CD8-positive, alpha-beta memory T cell (primary cell): ENCODE measurements at regions not wholly inside any gene's neighbourhood (a gene's known extent, or its start where the extent isn't known, plus 50 kb on each side); places are given as distances from the start of the nearest gene placed in this dataset.
A peak's percentile ranks its signal among the peaks of the same experiment; 100 is the strongest.
"Not testable (repeated sequence)": the region's sequence is repeated elsewhere in the genome, so short reads cannot be mapped to it uniquely, and the experiment has no call there.

Source experiments
- CTCF ChIA-PET: fragments of 350-600 bp; sonication (Branson Sonifier 250); formaldehyde crosslinking; loops from one replicate; lab custom pipeline; 2021; ENCODE audit warnings: antibody characterized with exemption; lab: Charles Lee
- POLR2A ChIA-PET: fragments of 350-600 bp; sonication (Branson Sonifier 250); formaldehyde crosslinking; loops from one replicate; lab custom pipeline; 2021; ENCODE audit warnings: antibody characterized with exemption; lab: Charles Lee
- DNase-seq, 5 donors: peaks; one replicate each; pipeline versions ENCODE4 v3.0.0 to v3.0.0-alpha.2; 2020 to 2022; ENCODE audit warnings: mixed read lengths in 1 of 5
- H3K27ac ChIP-seq: one replicate; pipeline ENCODE4 v1.7.0; 2013; ENCODE audit warnings: low read depth, mild to moderate bottlenecking, low read length, moderate library complexity
- H3K27me3 ChIP-seq: 2 replicates; pipeline ENCODE4 v1.7.0; 2013; ENCODE audit warnings: low read length, mild to moderate bottlenecking; ENCODE audit not compliant: insufficient read depth, poor library complexity, severe bottlenecking
- H3K36me3 ChIP-seq: 2 replicates; pipeline ENCODE4 v1.7.0; 2013; ENCODE audit warnings: mild to moderate bottlenecking, low read length, moderate library complexity; ENCODE audit not compliant: insufficient read depth
- H3K4me1 ChIP-seq: 2 replicates; pipeline ENCODE4 v1.7.0; 2013; ENCODE audit warnings: mild to moderate bottlenecking, low read length, moderate library complexity; ENCODE audit not compliant: insufficient read depth
- H3K4me3 ChIP-seq: 2 replicates; pipeline ENCODE4 v1.7.0; 2013; ENCODE audit warnings: mild to moderate bottlenecking, low read length
- H3K9me3 ChIP-seq: 2 replicates; pipeline ENCODE4 v1.7.0; 2013; ENCODE audit warnings: mild to moderate bottlenecking, low read length
- H3K27ac Mint-ChIP-seq, 8 donors: one replicate each; pipeline ENCODE4 v1.8.0; 2020 to 2021; ENCODE audit warnings: mixed read lengths in 8 of 8, mild to moderate bottlenecking in 6 of 8, inconsistent platforms in 3 of 8, moderate library complexity in 3 of 8
- H3K27me3 Mint-ChIP-seq, 2 donors: one replicate each; pipeline ENCODE4 v1.8.0; 2020 to 2021; ENCODE audit warnings: mixed read lengths in 2 of 2, mild to moderate bottlenecking in 1 of 2, moderate library complexity in 1 of 2
- H3K36me3 Mint-ChIP-seq, 3 donors: one replicate each; pipeline ENCODE4 v1.8.0; 2020 to 2021; ENCODE audit warnings: mixed read lengths in 3 of 3, inconsistent platforms in 1 of 3, mild to moderate bottlenecking in 1 of 3
- H3K4me1 Mint-ChIP-seq, 3 donors: one replicate each; pipeline ENCODE4 v1.8.0; 2020 to 2021; ENCODE audit warnings: mixed read lengths in 3 of 3, inconsistent platforms in 1 of 3, mild to moderate bottlenecking in 1 of 3
- H3K4me3 Mint-ChIP-seq, 7 donors: one replicate each; pipeline ENCODE4 v1.8.0; 2020 to 2021; ENCODE audit warnings: mixed read lengths in 7 of 7, mild to moderate bottlenecking in 6 of 7, moderate library complexity in 4 of 7, inconsistent platforms in 2 of 7
- H3K9me3 Mint-ChIP-seq, 5 donors: one replicate each; pipeline ENCODE4 v1.8.0; 2020 to 2022; ENCODE audit warnings: mixed read lengths in 5 of 5, mild to moderate bottlenecking in 3 of 5, moderate library complexity in 2 of 5, inconsistent platforms in 1 of 5

DNA sequence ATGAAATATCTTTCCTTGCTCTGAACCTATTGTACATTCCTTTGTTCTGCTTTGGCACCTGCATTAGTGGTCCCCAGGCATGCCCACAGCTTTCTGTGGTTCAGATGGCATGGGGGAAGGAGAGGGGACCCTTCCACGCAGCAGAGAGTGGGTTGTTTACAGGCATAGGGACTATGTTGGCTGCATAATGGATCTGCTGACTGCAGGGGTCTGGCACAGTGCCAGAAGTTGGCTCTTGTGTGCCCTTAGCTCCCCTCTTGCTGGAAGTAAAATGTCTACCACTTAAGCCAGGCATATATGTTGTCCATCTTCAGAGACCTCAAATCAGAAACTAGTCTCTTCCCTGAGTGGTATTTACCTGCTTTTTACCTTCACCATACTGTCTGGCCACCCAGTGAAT lies 651.9 kb upstream of the PCDH7 start:
- Mint-ChIP-seq H3K27ac (no peak overlapping the region), H3K4me1 (no peaks in the 10 kb centered on the region), H3K4me3 (no peak overlapping the region), H3K9me3 (peaks cover 9 to 22% (median 11%) of the 10 kb centered on the region in 5 donors), H3K36me3 (no peaks in the 10 kb centered on the region), H3K27me3 (no peaks in the 10 kb centered on the region)
- CTCF ChIA-PET, result no interaction called here
- no peaks in the 10 kb centered on the region for H3K9me3 ChIP-seq
- no peak overlapping the region for H3K4me3 ChIP-seq
- POLR2A ChIA-PET, result no interaction called here
- H3K27ac ChIP-seq, result no peak overlapping the region
- no peaks in the 10 kb centered on the region for H3K4me1 ChIP-seq
- DNase-seq, result no peak
- no peaks in the 10 kb centered on the region for H3K27me3 ChIP-seq
- H3K36me3 ChIP-seq, result no peaks in the 10 kb centered on the region

DNA sequence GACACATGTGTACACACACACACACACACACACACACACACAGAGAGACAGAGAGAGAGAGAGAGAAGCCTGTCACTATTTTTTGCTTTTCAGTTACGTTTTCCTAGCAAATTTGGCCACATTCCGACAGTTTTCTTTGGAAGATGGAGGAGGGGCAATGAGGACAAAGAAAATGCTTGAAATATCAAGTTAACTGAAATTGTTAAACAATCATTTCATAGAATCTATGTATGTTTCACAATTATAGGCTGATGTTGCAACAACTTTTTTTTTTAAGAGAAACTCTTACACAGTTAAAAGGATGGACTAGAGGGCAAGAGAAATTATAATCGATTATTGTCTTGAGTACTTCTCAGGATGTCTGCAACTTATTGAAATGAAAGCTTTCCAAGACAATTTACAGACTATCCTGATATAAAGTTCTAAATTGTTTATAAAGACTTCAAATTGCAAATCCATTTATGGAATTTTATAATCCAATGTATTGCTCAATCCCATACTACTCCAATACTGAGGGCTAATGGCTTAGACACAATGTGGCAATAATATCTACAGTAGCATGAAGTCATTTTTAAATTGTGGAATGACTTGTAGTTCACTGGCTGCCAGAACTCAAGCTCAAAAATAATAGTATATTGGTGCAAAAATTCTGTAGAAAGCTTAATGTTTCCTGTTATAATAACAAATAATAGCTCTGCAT lies 647.0 kb upstream of the PCDH7 start:
- POLR2A ChIA-PET, result no interaction called here
- no peaks in the 10 kb centered on the region for H3K4me1 ChIP-seq
- CTCF ChIA-PET, result no interaction called here
- no peak overlapping the region for H3K27ac ChIP-seq
- no peak overlapping the region for H3K4me3 Mint-ChIP-seq
- DNase-seq, result no peak
- H3K9me3 Mint-ChIP-seq, result peaks cover 2 to 31% (median 22%) of the 10 kb centered on the region in 5 donors
- no peaks in the 10 kb centered on the region for H3K27me3 ChIP-seq
- no peaks in the 10 kb centered on the region for H3K36me3 ChIP-seq
- H3K27me3 Mint-ChIP-seq, result no peaks in the 10 kb centered on the region
- H3K4me3 ChIP-seq, result no peak overlapping the region
- no peaks in the 10 kb centered on the region for H3K4me1 Mint-ChIP-seq
- H3K9me3 ChIP-seq, result peaks cover under 1% of the 10 kb centered on the region
- no peaks in the 10 kb centered on the region for H3K36me3 Mint-ChIP-seq
- H3K27ac Mint-ChIP-seq, result no peak overlapping the region

DNA sequence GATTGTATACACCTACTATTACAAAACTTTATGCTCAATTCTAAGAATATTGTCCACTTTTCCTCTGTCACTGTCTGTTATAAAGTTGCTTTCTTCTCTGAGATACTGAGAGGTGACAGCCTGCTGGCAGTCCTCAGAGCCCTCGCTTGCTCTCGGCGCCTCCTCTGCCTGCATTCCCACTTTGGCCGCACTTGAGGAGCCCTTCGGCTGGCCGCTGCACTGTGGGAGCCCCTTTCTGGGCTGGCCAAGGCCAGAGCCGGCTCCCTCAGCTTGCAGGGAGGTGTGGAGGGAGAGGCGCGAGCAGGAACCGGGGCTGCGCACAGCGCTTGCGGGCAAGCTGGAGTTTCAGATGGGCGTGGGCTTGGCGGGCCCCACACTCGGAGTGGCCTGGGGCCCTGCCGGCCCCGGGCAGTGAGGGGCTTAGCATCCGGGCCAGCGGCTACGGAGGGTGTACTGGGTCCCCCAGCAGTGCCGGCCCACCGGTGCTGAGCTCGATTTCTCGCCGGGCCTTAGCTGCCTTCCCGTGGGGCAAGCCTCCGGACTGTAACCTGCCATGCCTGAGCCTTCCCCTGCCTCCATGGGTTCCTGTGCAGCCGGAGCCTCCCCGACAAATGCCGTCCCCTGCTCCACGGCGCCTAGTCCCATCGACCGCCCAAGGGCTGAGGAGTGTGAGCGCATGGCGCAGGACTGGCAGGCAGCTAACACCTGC lies 627.6 kb upstream of the PCDH7 start:
- H3K27me3 Mint-ChIP-seq, H3K4me1 Mint-ChIP-seq, H3K36me3 Mint-ChIP-seq, H3K27ac ChIP-seq, H3K27me3 ChIP-seq, H3K4me3 ChIP-seq, H3K9me3 ChIP-seq, H3K4me3 Mint-ChIP-seq, CTCF ChIA-PET, POLR2A ChIA-PET, H3K4me1 ChIP-seq, H3K36me3 ChIP-seq, H3K27ac Mint-ChIP-seq: not testable (repeated sequence)
- H3K9me3 Mint-ChIP-seq, result peaks cover 9 to 35% (median 20%) of the 10 kb centered on the region in 5 donors
- DNase-seq, result peak in 1 of 5 donors; percentile 43

- Mint-ChIP-seq H3K36me3 (no peaks in the 10 kb centered on the region), H3K4me1 (no peaks in the 10 kb centered on the region), H3K9me3 (peaks cover 9 to 23% (median 11%) of the 10 kb centered on the region in 5 donors), H3K27me3 (no peaks in the 10 kb centered on the region), H3K4me3 (no peak overlapping the region), H3K27ac (no peak overlapping the region)
- ChIA-PET POLR2A (no interaction called here), CTCF (no interaction called here)
- Histone ChIP-seq H3K4me3 (no peak overlapping the region), H3K9me3 (no peaks in the 10 kb centered on the region), H3K4me1 (no peaks in the 10 kb centered on the region), H3K27ac (no peak overlapping the region), H3K27me3 (no peaks in the 10 kb centered on the region), H3K36me3 (no peaks in the 10 kb centered on the region)
- DNase-seq, result no peak
Measured at GRCh38 chr4:30094887-30095286, 625.3 kb upstream of the PCDH7 start.

DNA sequence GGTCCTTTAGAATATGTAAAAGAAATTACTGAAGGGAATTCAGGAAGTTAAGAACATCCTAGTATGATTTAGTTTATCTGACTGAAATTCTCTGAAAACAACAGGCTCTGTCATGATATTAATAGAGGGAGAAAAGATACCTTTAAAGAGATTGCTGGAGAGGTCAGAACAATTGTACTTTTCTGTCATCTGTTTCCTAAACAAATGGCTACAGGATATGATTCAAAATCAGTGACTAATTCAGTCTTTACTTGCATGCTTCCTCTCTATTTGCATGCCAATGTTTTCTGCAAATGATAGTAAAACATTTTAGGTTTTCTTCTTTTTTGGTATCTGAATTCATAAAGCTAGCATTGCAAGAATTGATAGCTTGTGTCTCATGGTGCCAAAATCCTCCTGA lies 616.7 kb upstream of the PCDH7 start:
- H3K27ac ChIP-seq, result no peak overlapping the region
- no peaks in the 10 kb centered on the region for H3K27me3 Mint-ChIP-seq
- H3K9me3 Mint-ChIP-seq, result peaks cover 2 to 17% (median 7%) of the 10 kb centered on the region in 5 donors
- DNase-seq, result no peak
- H3K4me3 ChIP-seq, result no peak overlapping the region
- H3K4me1 Mint-ChIP-seq, result no peaks in the 10 kb centered on the region
- H3K36me3 Mint-ChIP-seq, result no peaks in the 10 kb centered on the region
- H3K27me3 ChIP-seq, result no peaks in the 10 kb centered on the region
- ChIA-PET POLR2A (no interaction called here), CTCF (no interaction called here)
- H3K4me1 ChIP-seq, result no peaks in the 10 kb centered on the region
- H3K27ac Mint-ChIP-seq, result no peak overlapping the region
- no peaks in the 10 kb centered on the region for H3K9me3 ChIP-seq
- no peaks in the 10 kb centered on the region for H3K36me3 ChIP-seq
- no peak overlapping the region for H3K4me3 Mint-ChIP-seq

- Mint-ChIP-seq H3K27me3 (no peaks in the 10 kb centered on the region), H3K4me3 (no peak overlapping the region), H3K9me3 (peaks cover 3 to 34% (median 11%) of the 10 kb centered on the region in 5 donors), H3K36me3 (no peaks in the 10 kb centered on the region), H3K27ac (no peak overlapping the region), H3K4me1 (no peaks in the 10 kb centered on the region)
- no peaks in the 10 kb centered on the region for H3K9me3 ChIP-seq
- H3K4me3 ChIP-seq, result no peak overlapping the region
- CTCF ChIA-PET, result no interaction called here
- H3K27ac ChIP-seq, result no peak overlapping the region
- no peaks in the 10 kb centered on the region for H3K27me3 ChIP-seq
- POLR2A ChIA-PET, result no interaction called here
- H3K36me3 ChIP-seq, result no peaks in the 10 kb centered on the region
- DNase-seq, result no peak
- H3K4me1 ChIP-seq, result no peaks in the 10 kb centered on the region
Measured at GRCh38 chr4:30116401-30116800, 603.8 kb upstream of the PCDH7 start.

DNA sequence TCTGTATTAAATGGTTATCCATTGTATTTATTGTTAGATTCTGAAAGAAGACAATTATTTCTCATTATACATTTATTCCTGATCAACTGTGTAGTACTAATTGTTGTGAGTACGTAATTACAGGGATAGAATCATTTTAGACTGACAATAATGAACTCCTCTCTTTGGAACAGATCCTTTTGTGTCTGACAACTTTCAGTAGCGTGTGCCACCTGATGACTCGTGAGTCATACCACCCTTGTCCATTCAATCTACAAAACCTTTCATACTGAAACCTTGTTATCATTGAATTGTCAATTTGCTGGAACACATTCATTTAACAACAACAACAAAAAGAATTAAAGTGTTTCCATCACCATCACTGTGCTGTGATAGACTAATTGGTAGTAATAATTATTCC lies 602.7 kb upstream of the PCDH7 start:
- no peak overlapping the region for H3K4me3 ChIP-seq
- no peak overlapping the region for H3K27ac Mint-ChIP-seq

GRCh38 chr4:30122711-30123110 lies 597.5 kb upstream of the PCDH7 start:
- POLR2A ChIA-PET, result no interaction called here

More for the DNA sequence above, 602.7 kb upstream of the PCDH7 start:
- ChIA-PET POLR2A (no interaction called here), CTCF (no interaction called here)
- Mint-ChIP-seq H3K27me3 (no peaks in the 10 kb centered on the region), H3K4me3 (no peak overlapping the region), H3K4me1 (no peaks in the 10 kb centered on the region), H3K36me3 (no peaks in the 10 kb centered on the region), H3K9me3 (peaks cover 5 to 31% (median 9%) of the 10 kb centered on the region in 5 donors)
- H3K36me3 ChIP-seq, result no peaks in the 10 kb centered on the region
- no peaks in the 10 kb centered on the region for H3K9me3 ChIP-seq
- no peaks in the 10 kb centered on the region for H3K4me1 ChIP-seq
- no peak overlapping the region for H3K27ac ChIP-seq
- H3K27me3 ChIP-seq, result no peaks in the 10 kb centered on the region
- no peak for DNase-seq

More at GRCh38 chr4:30122711-30123110, 597.5 kb upstream of the PCDH7 start:
- no peaks in the 10 kb centered on the region for H3K4me1 Mint-ChIP-seq
- no peaks in the 10 kb centered on the region for H3K4me1 ChIP-seq
- peaks cover 2 to 26% (median 5%) of the 10 kb centered on the region in 5 donors for H3K9me3 Mint-ChIP-seq
- no peaks in the 10 kb centered on the region for H3K9me3 ChIP-seq
- no peak overlapping the region for H3K27ac ChIP-seq
- H3K4me3 Mint-ChIP-seq, result no peak overlapping the region
- CTCF ChIA-PET, result no interaction called here
- H3K36me3 ChIP-seq, result no peaks in the 10 kb centered on the region
- no peaks in the 10 kb centered on the region for H3K27me3 ChIP-seq
- H3K27ac Mint-ChIP-seq, result no peak overlapping the region
- DNase-seq, result no peak
- no peaks in the 10 kb centered on the region for H3K27me3 Mint-ChIP-seq
- H3K4me3 ChIP-seq, result no peak overlapping the region
- no peaks in the 10 kb centered on the region for H3K36me3 Mint-ChIP-seq
